Pancreas (tissue), 10 donors: ENCODE measurements at regions not wholly inside any gene's neighbourhood (a gene's known extent, or its start where the extent isn't known, plus 50 kb on each side); places are given as distances from the start of the nearest gene placed in this dataset.

Experiments used
- ATAC-seq, 4 donors: fragments of 200-7000 bp; cut with Tn5 transposase; one replicate each; pipeline versions ENCODE4 v1.8.0 to v1.9.1; 2020; ENCODE audit warnings: mild to moderate bottlenecking in 4 of 4, moderate library complexity in 4 of 4
- DNase-seq, 6 donors: peaks; one replicate each; pipeline ENCODE4 v3.0.0-alpha.2; 2020
- FAIRE-seq: peaks from 2 replicates; lab custom pipeline; 2012; peaks lifted over from hg19 to GRCh38; lab: Jason Lieb, UNC
- H3K27ac ChIP-seq, 4 donors: fragments of 200-600 bp; sonication (generic); 1 replicate in 3 of 4; 2 replicates in 1 of 4; pipeline versions ENCODE4 v1.5.0 to v1.8.0; 2020
- H3K27me3 ChIP-seq, 4 donors: fragments of 200-600 bp; one replicate each; pipeline ENCODE4 v1.8.0; 2021
- H3K36me3 ChIP-seq, 3 donors: fragments of 200-600 bp; sonication (generic) in 1 of 3; one replicate each; pipeline versions ENCODE4 v1.5.0 to v1.8.0; 2020 to 2021
- H3K4me1 ChIP-seq, 3 donors: fragments of 200-600 bp; one replicate each; pipeline ENCODE4 v1.8.0; 2021
- H3K4me3 ChIP-seq, 4 donors: fragments of 200-600 bp; sonication (generic) in 2 of 4; one replicate each; pipeline versions ENCODE4 v1.5.0 to v1.8.0; 2020 to 2021
- H3K9me3 ChIP-seq, 4 donors: fragments of 200-600 bp; one replicate each; pipeline ENCODE4 v1.8.0; 2021
- WGBS, 2 donors: extraction: QIAGEN DNeasy Blood & Tissue Kit; methylation state at CpG; one replicate each; pipeline ENCODE4 v1.1.7; 2013; 5-methylcytosine and 5-hydroxymethylcytosine counted together
- intact Hi-C, 3 donors: fragments of 100-400 bp; cut with DNase I; formaldehyde crosslinking; loops; one replicate each; pipeline versions ENCODE4 v1.11.1 to v1.14.2; 2022
- TF ChIP-seq, protein P1 (sequence below), 4 donors: fragments of 200-600 bp; sonication (generic) in 3 of 4; IDR thresholded peaks; one replicate each; pipeline versions ENCODE4 v1.5.0 to v1.8.0; 2021; ENCODE audit warnings: antibody characterized with exemption in 4 of 4
- donor health status: healthy with polysubstance abuse.
- donor health status: DM: no; HTN: no; CAD: no; lungs with moderate emphysema.
- donor health status: DM: no; HTN: no; CAD: no.
- donor health status: control.
- donor health status: control.
- donor health status: Bipolar disorder and iron deficiency.
- donor health status: DM: yes; HTN: yes; CAD: no.
- donor health status: DM: no; HTN: no; CAD: no.
- donor health status: DM: no; HTN: no; CAD: no.
- donor health status: DM: yes; HTN: yes; CAD: no.

DNA sequence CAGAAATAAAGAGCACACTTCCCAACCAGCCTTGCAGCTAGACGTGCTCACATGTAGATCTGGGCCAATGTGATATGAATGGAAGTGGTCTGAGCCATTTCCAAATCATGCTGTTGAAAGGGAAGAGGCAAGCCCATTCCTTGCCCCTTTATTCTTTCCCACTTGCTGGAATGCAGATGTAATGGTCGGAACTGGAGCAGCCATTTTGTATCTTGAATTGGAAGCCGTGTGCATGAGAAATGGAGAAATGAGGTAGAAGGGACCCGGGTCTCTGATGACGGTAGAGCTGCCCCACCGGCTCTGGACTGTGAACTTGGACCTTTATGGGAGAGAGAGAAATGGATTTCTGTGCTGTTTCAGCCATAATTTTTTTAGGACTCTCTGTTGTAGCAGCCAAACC is 54.8 kb upstream of the STX16 start:
- intact Hi-C loops = no loop called here
- WGBS, 2 donors = 73 to 88% methylated on average over 6 of the region's 6 CpGs
- Histone ChIP-seq H3K4me1 (no peaks in the 10 kb centered on the region), H3K9me3 (no peaks in the 10 kb centered on the region), H3K4me3 (no peak overlapping the region), H3K27me3 (no peaks in the 10 kb centered on the region), H3K27ac (no peak overlapping the region), H3K36me3 (no peaks in the 10 kb centered on the region)
- FAIRE-seq (no peak), ATAC-seq (no peak), DNase-seq (no peak)
- TF ChIP-seq, protein P1, sequence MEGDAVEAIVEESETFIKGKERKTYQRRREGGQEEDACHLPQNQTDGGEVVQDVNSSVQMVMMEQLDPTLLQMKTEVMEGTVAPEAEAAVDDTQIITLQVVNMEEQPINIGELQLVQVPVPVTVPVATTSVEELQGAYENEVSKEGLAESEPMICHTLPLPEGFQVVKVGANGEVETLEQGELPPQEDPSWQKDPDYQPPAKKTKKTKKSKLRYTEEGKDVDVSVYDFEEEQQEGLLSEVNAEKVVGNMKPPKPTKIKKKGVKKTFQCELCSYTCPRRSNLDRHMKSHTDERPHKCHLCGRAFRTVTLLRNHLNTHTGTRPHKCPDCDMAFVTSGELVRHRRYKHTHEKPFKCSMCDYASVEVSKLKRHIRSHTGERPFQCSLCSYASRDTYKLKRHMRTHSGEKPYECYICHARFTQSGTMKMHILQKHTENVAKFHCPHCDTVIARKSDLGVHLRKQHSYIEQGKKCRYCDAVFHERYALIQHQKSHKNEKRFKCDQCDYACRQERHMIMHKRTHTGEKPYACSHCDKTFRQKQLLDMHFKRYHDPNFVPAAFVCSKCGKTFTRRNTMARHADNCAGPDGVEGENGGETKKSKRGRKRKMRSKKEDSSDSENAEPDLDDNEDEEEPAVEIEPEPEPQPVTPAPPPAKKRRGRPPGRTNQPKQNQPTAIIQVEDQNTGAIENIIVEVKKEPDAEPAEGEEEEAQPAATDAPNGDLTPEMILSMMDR (IDR thresholded peaks at IDR 0.05) = no peak

DNA sequence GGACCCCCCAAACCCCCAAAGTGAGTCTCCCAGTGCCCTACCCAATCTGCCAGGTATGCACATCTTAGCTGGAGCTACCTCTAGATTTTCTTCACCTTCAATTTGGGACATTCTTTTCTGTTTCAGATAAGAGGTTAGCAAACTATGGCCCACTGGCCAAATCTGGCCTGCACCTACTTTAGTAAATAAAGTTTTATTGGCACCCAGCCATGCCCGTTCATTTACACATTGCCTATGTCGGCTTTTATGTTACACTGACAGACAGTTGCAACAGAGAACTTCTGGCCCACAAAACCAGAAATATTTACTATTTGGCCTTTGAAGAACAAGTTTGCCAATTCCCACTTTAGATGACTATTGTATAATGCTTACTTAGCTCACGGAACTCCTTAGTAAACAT is 55.9 kb upstream of the STX16 start:
- Histone ChIP-seq H3K9me3 (no peaks in the 10 kb centered on the region), H3K27me3 (no peaks in the 10 kb centered on the region), H3K4me1 (no peaks in the 10 kb centered on the region), H3K27ac (no peak overlapping the region), H3K36me3 (no peaks in the 10 kb centered on the region), H3K4me3 (no peak overlapping the region)
- 26 to 37% methylated on average over 3 of the region's 3 CpGs for WGBS, 2 donors
- no peak for ATAC-seq
- DNase-seq = no peak
- FAIRE-seq = no peak
- intact Hi-C loops = no loop called here
- TF ChIP-seq, protein P1 (IDR thresholded peaks at IDR 0.05) = no peak

DNA sequence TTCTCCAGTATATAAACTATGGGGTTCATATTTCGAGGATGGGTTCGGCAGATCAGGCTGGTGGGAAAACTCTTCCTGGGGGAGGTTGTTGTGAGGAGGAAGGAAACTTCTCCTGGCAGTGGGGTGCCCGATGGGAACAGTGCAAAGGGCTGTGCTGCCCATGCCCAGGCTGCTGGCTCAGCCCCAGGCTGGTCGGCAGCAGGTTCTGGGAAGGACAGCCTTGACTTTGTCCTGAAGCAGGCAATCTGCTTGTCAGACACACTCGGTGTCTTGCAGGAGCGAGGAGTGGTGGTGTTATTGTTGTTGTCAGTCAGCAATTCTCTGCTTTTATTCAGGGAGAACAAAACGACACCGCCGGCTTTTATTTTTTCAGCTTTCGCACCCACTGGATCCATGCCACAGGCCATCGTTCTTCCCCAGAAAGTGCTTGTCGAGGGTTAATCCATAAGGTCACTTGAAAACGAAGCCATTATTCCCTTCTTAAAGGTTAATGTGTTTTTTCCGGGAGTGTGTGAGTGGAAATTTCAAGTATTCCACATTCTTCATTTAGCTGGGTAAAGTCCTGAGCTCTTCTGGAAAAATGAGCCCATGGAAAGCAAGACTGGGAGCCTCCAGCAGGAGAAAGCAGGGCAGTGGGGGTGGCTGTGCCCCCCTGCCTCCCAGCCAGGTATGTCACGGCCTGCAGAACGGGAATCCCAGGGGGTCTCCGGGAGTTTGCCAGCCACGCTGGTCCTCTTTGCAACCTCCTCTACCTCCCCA is 57.0 kb upstream of the STX16 start:
- H3K27me3 ChIP-seq = no peaks in the 10 kb centered on the region
- ATAC-seq = no peak
- H3K4me3 ChIP-seq = no peak overlapping the region
- no peak for FAIRE-seq
- DNase-seq = no peak
- H3K4me1 ChIP-seq = no peaks in the 10 kb centered on the region
- WGBS, 2 donors = 32 to 42% methylated on average over 18 of the region's 18 CpGs
- H3K36me3 ChIP-seq = no peaks in the 10 kb centered on the region
- no peak overlapping the region for H3K27ac ChIP-seq
- no peaks in the 10 kb centered on the region for H3K9me3 ChIP-seq
- intact Hi-C loops = no loop called here
- TF ChIP-seq, protein P1 (IDR thresholded peaks at IDR 0.05) = no peak

DNA sequence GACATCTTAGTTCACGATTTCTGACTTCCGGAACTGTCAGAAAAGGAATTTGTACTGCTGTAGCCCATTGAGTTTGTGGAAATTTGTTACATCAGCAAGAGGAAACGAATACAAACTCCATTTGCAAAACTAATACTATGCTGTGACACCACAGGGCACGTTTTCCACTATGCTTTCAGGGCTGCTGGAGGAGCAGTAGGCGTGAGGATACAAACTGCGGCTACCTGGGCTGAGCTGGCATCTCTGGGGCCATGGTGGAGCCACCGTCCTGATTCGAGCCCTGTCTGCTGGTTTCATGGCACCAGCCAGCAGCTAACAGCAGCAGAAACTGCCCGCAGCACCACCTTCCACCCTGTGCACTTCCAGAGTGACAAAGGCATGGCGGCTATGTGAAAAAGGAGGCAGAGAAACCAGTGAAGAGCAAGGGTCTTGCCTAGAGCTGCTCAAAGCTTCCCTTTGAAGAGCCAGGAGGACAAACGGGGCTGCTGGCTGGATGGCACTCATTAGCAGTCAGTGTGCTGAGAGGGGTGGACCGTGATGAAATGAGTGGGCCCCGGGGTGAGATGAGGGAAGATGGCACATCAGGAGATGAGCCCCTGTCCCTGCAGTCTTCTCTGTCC is 58.9 kb upstream of the STX16 start:
- ATAC-seq = no peak

More for the DNA sequence above, 58.9 kb upstream of the STX16 start:
- Histone ChIP-seq H3K4me1 (no peaks in the 10 kb centered on the region), H3K36me3 (no peaks in the 10 kb centered on the region), H3K27ac (no peak overlapping the region), H3K4me3 (no peak overlapping the region), H3K9me3 (no peaks in the 10 kb centered on the region), H3K27me3 (no peaks in the 10 kb centered on the region)
- no peak for DNase-seq
- no peak for FAIRE-seq
- 58 to 68% methylated on average over 13 of the region's 13 CpGs for WGBS, 2 donors
- TF ChIP-seq, protein P1 (IDR thresholded peaks at IDR 0.05) = no peak
- intact Hi-C loops = no loop called here
